ENCODE measurements at regions not wholly inside any gene's neighbourhood (a gene's known extent, or its start where the extent isn't known, plus 50 kb on each side); places are given as distances from the start of the nearest gene placed in this dataset.

DNA sequence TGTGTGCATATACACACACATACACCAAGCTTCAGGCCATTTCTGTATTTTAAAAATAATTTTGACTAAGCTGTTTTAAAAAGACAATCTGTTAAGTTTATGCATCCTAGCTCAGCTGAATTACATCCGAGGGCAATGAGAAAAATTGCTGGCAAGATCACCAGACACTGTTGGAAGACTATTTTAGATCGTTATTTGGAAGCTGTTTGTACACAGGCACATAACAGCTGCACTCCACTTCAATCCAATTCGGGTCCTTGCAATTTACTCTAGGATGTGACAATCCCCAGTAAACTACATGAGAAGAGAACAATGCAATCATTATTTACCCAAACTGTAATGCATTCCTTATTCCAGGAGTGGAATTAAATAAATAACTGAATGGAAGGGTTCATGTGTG is 79.3 kb upstream of the RASA1 start:
- no peaks in the 10 kb centered on the region for H3K4me1 ChIP-seq
- ATAC-seq: no peak

DNA sequence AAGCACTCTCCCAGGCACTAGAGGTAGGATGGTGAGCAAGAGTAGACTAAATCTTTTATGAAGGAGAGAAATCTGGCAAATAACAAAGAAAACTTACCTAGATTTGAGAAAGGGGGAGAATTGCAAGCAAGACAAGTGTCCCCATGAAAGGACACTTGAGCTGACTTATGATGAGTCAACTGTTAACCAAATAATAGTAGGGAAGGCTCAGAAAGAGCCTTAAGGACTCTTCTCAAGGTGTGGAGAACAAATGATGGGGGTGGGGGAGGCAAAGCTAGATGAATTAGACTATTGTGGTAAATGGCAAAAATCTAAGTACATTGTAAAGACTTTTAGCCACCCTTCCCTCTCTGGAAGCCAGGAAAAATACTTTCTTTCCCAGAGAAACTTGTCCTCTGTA is 77.6 kb upstream of the RASA1 start:
- POLR2A ChIA-PET: no interaction called here
- FAIRE-seq: no peak
- no peaks in the 10 kb centered on the region for H3K4me1 ChIP-seq
- TF ChIP-seq NPAS2 (CRISPR knock-in tag; IDR thresholded peaks at IDR 0.05; ENCODE audit: borderline replicate concordance): no peak
- ATAC-seq: no peak
- no peak for DNase-seq (ENCODE audit: low read depth in 1 of 2, low spot score in 1 of 2)
- no peak overlapping the region for H3K4me3 ChIP-seq
- no peak overlapping the region for H3K27ac ChIP-seq
- no peaks in the 10 kb centered on the region for H3K9me3 ChIP-seq
- CTCF ChIA-PET: no interaction called here
- no peak overlapping the region for H3K4me2 ChIP-seq

More for the DNA sequence above, 79.3 kb upstream of the RASA1 start:
- DNase-seq (ENCODE audit: low read depth in 1 of 2, low spot score in 1 of 2) (no peak), FAIRE-seq (no peak)
- TF ChIP-seq NPAS2 (CRISPR knock-in tag; IDR thresholded peaks at IDR 0.05; ENCODE audit: borderline replicate concordance) (no peak), HOXB13 (CRISPR knock-in tag; IDR thresholded peaks at IDR 0.05; ENCODE audit: low read depth) (no peak), JUNB (IDR thresholded peaks at IDR 0.05) (no peak), HOXB5 (CRISPR knock-in tag; IDR thresholded peaks at IDR 0.05) (no peak), PHF8 (IDR thresholded peaks at IDR 0.05; ENCODE audit: borderline replicate concordance, low read depth) (no peak), FOSL2 (IDR thresholded peaks at IDR 0.05) (no peak), FOSL2 (CRISPR knock-in tag; IDR thresholded peaks at IDR 0.05) (no peak), RNF2 (IDR thresholded peaks at IDR 0.05; ENCODE audit: borderline replicate concordance, low read depth) (no peak), CHD4 (IDR thresholded peaks at IDR 0.05; ENCODE audit: borderline replicate concordance) (no peak)
- TF ChIP-seq, protein P1, sequence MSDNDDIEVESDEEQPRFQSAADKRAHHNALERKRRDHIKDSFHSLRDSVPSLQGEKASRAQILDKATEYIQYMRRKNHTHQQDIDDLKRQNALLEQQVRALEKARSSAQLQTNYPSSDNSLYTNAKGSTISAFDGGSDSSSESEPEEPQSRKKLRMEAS (IDR thresholded peaks at IDR 0.05): no peak
- TF ChIP-seq, protein P2, sequence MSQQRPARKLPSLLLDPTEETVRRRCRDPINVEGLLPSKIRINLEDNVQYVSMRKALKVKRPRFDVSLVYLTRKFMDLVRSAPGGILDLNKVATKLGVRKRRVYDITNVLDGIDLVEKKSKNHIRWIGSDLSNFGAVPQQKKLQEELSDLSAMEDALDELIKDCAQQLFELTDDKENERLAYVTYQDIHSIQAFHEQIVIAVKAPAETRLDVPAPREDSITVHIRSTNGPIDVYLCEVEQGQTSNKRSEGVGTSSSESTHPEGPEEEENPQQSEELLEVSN (IDR thresholded peaks at IDR 0.05; ENCODE audit: borderline replicate concordance, low read depth): no peak
- TF ChIP-seq, protein P3, sequence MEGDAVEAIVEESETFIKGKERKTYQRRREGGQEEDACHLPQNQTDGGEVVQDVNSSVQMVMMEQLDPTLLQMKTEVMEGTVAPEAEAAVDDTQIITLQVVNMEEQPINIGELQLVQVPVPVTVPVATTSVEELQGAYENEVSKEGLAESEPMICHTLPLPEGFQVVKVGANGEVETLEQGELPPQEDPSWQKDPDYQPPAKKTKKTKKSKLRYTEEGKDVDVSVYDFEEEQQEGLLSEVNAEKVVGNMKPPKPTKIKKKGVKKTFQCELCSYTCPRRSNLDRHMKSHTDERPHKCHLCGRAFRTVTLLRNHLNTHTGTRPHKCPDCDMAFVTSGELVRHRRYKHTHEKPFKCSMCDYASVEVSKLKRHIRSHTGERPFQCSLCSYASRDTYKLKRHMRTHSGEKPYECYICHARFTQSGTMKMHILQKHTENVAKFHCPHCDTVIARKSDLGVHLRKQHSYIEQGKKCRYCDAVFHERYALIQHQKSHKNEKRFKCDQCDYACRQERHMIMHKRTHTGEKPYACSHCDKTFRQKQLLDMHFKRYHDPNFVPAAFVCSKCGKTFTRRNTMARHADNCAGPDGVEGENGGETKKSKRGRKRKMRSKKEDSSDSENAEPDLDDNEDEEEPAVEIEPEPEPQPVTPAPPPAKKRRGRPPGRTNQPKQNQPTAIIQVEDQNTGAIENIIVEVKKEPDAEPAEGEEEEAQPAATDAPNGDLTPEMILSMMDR (IDR thresholded peaks at IDR 0.05): no peak
- no peak overlapping the region for H3K4me3 ChIP-seq
- CTCF ChIA-PET: no interaction called here
- 14% methylated on average over 3 of the region's 3 CpGs for WGBS (ENCODE audit: missing lambda C conversion rate)
- H3K9me3 ChIP-seq: no peaks in the 10 kb centered on the region
- H3K27ac ChIP-seq: no peak overlapping the region
- POLR2A ChIA-PET: no interaction called here
- no peak overlapping the region for H3K4me2 ChIP-seq

DNA sequence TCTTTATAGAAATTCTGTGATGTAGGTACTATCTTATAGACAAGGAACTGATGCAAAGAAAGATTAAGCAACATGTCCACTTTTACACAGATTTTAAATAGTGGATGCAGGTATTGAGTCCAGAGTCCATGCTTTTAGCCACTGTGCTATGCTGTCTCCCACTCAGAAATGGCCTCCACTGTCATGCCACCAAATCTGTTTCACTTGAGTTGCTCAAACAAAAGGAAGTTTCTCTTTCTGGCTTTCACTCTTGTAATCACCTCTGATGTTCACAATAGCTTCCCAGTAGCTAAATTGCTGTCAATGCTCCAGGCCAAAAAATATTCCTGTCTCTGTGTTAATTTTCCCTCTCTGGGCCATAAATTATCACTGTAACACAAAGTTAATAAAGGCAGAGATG is 77.0 kb upstream of the RASA1 start:
- Histone ChIP-seq H3K4me2 (no peak overlapping the region), H3K9me3 (no peaks in the 10 kb centered on the region), H3K27ac (no peak overlapping the region), H3K4me3 (no peak overlapping the region), H3K4me1 (no peaks in the 10 kb centered on the region)
- no peak for FAIRE-seq
- ChIA-PET POLR2A (no interaction called here), CTCF (no interaction called here)
- no peak for ATAC-seq
- TF ChIP-seq TP53 (CRISPR knock-in tag; IDR thresholded peaks at IDR 0.05) (no peak), POLR2A (IDR thresholded peaks at IDR 0.05; ENCODE audit: low read length) (no peak), CEBPB (IDR thresholded peaks at IDR 0.05) (no peak)
- TF ChIP-seq, protein P1 (IDR thresholded peaks at IDR 0.05): no peak
- DNase-seq (ENCODE audit: low read depth in 1 of 2, low spot score in 1 of 2): no peak

DNA sequence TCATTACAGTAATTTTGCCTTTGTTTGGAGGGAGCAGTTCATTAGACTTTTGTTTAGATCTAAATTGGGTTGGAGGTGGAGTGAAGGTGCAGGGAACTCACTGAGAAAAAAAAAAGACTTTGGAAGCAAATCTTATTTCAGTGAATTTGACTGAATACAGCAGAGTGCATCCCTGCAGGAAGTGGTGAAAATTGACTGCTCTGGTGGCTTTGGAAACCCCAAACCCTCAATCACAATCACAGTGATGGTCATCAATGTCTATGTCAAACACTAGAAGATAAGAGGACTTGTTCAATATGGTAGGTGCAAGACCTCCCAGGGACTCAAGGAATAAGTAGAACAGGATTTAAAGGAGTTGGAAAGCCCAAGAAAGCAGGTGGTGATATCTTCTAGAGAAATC is 76.0 kb upstream of the RASA1 start:
- DNase-seq (ENCODE audit: low read depth in 1 of 2, low spot score in 1 of 2) (no peak), ATAC-seq (no peak), FAIRE-seq (no peak)
- Histone ChIP-seq H3K27ac (no peak overlapping the region), H3K4me2 (no peak overlapping the region), H3K4me1 (no peaks in the 10 kb centered on the region), H3K9me3 (no peaks in the 10 kb centered on the region), H3K4me3 (no peak overlapping the region)
- ChIA-PET POLR2A (no interaction called here), CTCF (no interaction called here)
- TF ChIP-seq PHF8 (IDR thresholded peaks at IDR 0.05; ENCODE audit: borderline replicate concordance, low read depth) (no peak), TFCP2L1 (CRISPR knock-in tag; IDR thresholded peaks at IDR 0.05) (no peak), CBX8 (IDR thresholded peaks at IDR 0.05) (no peak), CHD4 (IDR thresholded peaks at IDR 0.05; ENCODE audit: borderline replicate concordance) (no peak), TP53 (CRISPR knock-in tag; IDR thresholded peaks at IDR 0.05) (no peak), KDM5A (IDR thresholded peaks at IDR 0.05) (no peak), CEBPB (IDR thresholded peaks at IDR 0.05) (no peak), NFE2L2 (conservative IDR thresholded peaks at IDR 0.05; ENCODE audit: low read length) (no peak), JUN (IDR thresholded peaks at IDR 0.05) (no peak), RARB (CRISPR knock-in tag; IDR thresholded peaks at IDR 0.05) (no peak), MYC (IDR thresholded peaks at IDR 0.05; ENCODE audit: borderline replicate concordance, low read length) (no peak), ZFP36 (IDR thresholded peaks at IDR 0.05; ENCODE audit: borderline replicate concordance, partially characterized antibody) (no peak), HEYL (CRISPR knock-in tag; IDR thresholded peaks at IDR 0.05) (no peak), HOXB5 (CRISPR knock-in tag; IDR thresholded peaks at IDR 0.05) (no peak), EHF (CRISPR knock-in tag; IDR thresholded peaks at IDR 0.05) (no peak)
- TF ChIP-seq, protein P4, sequence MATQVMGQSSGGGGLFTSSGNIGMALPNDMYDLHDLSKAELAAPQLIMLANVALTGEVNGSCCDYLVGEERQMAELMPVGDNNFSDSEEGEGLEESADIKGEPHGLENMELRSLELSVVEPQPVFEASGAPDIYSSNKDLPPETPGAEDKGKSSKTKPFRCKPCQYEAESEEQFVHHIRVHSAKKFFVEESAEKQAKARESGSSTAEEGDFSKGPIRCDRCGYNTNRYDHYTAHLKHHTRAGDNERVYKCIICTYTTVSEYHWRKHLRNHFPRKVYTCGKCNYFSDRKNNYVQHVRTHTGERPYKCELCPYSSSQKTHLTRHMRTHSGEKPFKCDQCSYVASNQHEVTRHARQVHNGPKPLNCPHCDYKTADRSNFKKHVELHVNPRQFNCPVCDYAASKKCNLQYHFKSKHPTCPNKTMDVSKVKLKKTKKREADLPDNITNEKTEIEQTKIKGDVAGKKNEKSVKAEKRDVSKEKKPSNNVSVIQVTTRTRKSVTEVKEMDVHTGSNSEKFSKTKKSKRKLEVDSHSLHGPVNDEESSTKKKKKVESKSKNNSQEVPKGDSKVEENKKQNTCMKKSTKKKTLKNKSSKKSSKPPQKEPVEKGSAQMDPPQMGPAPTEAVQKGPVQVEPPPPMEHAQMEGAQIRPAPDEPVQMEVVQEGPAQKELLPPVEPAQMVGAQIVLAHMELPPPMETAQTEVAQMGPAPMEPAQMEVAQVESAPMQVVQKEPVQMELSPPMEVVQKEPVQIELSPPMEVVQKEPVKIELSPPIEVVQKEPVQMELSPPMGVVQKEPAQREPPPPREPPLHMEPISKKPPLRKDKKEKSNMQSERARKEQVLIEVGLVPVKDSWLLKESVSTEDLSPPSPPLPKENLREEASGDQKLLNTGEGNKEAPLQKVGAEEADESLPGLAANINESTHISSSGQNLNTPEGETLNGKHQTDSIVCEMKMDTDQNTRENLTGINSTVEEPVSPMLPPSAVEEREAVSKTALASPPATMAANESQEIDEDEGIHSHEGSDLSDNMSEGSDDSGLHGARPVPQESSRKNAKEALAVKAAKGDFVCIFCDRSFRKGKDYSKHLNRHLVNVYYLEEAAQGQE (IDR thresholded peaks at IDR 0.05): no peak
- TF ChIP-seq, protein P5, sequence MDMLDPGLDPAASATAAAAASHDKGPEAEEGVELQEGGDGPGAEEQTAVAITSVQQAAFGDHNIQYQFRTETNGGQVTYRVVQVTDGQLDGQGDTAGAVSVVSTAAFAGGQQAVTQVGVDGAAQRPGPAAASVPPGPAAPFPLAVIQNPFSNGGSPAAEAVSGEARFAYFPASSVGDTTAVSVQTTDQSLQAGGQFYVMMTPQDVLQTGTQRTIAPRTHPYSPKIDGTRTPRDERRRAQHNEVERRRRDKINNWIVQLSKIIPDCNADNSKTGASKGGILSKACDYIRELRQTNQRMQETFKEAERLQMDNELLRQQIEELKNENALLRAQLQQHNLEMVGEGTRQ (IDR thresholded peaks at IDR 0.05): no peak
